ENCODE measurements at regions not wholly inside any gene's neighbourhood (a gene's known extent, or its start where the extent isn't known, plus 50 kb on each side); places are given as distances from the start of the nearest gene placed in this dataset.

DNA sequence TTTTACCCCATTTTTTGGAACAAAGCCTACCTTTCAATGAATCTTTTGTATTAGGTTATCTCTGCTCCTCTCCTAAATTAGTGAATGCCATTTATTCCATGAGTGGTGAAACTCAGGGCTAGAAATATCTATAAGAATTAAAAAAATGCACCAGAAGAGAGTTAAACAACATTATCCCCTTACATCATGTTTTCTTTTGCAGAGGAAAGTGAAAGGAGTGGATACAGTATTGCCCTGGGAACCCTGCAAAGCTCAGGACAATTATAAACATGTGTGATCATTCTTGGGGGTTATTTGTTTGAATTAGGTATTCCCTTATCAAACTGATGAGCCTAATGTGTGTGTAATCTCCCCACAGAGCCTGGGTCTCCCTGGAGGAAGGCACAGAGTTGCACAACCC, 559.2 kb downstream of the RNF144A start:
- Histone ChIP-seq H4K91ac (ENCODE audit: low read depth, low read length, poor library complexity) (no peak overlapping the region), H3K14ac (ENCODE audit: low read length) (no peak overlapping the region), H3K18ac (ENCODE audit: low read length) (no peak overlapping the region)

DNA sequence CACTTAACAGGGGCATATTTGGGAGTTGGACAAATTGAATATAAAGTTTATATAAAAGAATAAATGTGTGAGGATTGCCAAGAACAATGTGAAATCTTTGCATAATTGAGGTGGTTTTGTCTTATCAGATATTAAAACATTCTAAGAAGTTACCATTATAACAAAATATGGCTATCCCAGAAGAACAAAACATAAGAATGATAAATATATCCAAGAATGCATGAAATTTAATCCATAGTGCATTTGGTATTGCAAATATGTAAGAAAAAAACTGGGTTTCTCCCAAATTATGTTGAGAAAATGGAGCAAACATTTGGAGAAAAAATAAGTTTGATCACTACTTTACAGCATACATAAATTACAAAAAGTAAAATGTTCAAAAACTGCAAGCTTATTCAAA, 562.4 kb downstream of the RNF144A start:
- H3K4me2 ChIP-seq (ENCODE audit: insufficient read depth, low read length, poor library complexity, severe bottlenecking) = no peak overlapping the region
- peaks cover 0 to 4% of the 10 kb centered on the region in 2 donors for H3K9me3 ChIP-seq (replicated peaks in 1 of 2; ENCODE audit: control insufficient read depth in 2 of 2, insufficient read depth in 1 of 2, low read depth in 1 of 2, low read length in 2 of 2)
- no peak overlapping the region for H3K23ac ChIP-seq (ENCODE audit: low read depth, low read length, poor library complexity)
- no peak overlapping the region for H2BK120ac ChIP-seq (ENCODE audit: low read depth, low read length)
- no peak overlapping the region for H2BK15ac ChIP-seq (ENCODE audit: low read length)
- no peak overlapping the region for H3K9ac ChIP-seq (ENCODE audit: low read depth, low read length, poor library complexity)
- H2BK12ac ChIP-seq (ENCODE audit: low read length) = no peak overlapping the region
- H3K27me3 ChIP-seq (ENCODE audit: control insufficient read depth in 3 of 3, insufficient read depth in 3 of 3, low read depth in 1 of 3, low read length in 3 of 3) = peaks cover 0 to 4% (median 0%) of the 10 kb centered on the region in 3 experiments
- DNase-seq (ENCODE audit: low spot score) = no peak
- no peak overlapping the region for H4K91ac ChIP-seq (ENCODE audit: low read depth, low read length, poor library complexity)
- H3K4me3 ChIP-seq (ENCODE audit: low read length in 2 of 2) = no peak overlapping the region
- H3K14ac ChIP-seq (ENCODE audit: low read length) = no peak overlapping the region
- H3K4me1 ChIP-seq (ENCODE audit: control insufficient read depth in 2 of 2, insufficient read depth in 1 of 2, low read depth in 1 of 2, low read length in 2 of 2) = no peaks in the 10 kb centered on the region
- no peak overlapping the region for H3K18ac ChIP-seq (ENCODE audit: low read length)
- H4K8ac ChIP-seq (ENCODE audit: low read depth, low read length) = no peak overlapping the region
- H2AK5ac ChIP-seq (ENCODE audit: low read depth, low read length) = no peak overlapping the region
- no peaks in the 10 kb centered on the region for H3K36me3 ChIP-seq (replicated peaks in 1 of 2; ENCODE audit: control insufficient read depth in 2 of 2, insufficient read depth in 2 of 2, low read length in 2 of 2)
- no peak overlapping the region for H2AFZ ChIP-seq (ENCODE audit: low read length)
- no peaks in the 10 kb centered on the region for H3K79me1 ChIP-seq (ENCODE audit: low read depth, low read length)
- no peak overlapping the region for H3K4ac ChIP-seq (ENCODE audit: low read length)
- H2BK5ac ChIP-seq (ENCODE audit: low read length) = no peak overlapping the region
- no peak overlapping the region for H3K27ac ChIP-seq (replicated peaks; ENCODE audit: low read length)

More for the DNA sequence above, 559.2 kb downstream of the RNF144A start:
- Histone ChIP-seq H3K79me1 (ENCODE audit: low read depth, low read length) (no peaks in the 10 kb centered on the region), H4K8ac (ENCODE audit: low read depth, low read length) (no peak overlapping the region), H3K27ac (replicated peaks; ENCODE audit: low read length) (no peak overlapping the region), H3K4me2 (ENCODE audit: insufficient read depth, low read length, poor library complexity, severe bottlenecking) (no peak overlapping the region), H2BK15ac (ENCODE audit: low read length) (no peak overlapping the region), H3K4me1 (ENCODE audit: control insufficient read depth in 2 of 2, insufficient read depth in 1 of 2, low read depth in 1 of 2, low read length in 2 of 2) (no peaks in the 10 kb centered on the region), H3K9me3 (replicated peaks in 1 of 2; ENCODE audit: control insufficient read depth in 2 of 2, insufficient read depth in 1 of 2, low read depth in 1 of 2, low read length in 2 of 2) (peaks cover 0 to 2% of the 10 kb centered on the region in 2 donors), H3K4me3 (ENCODE audit: low read length in 2 of 2) (no peak overlapping the region), H3K27me3 (ENCODE audit: control insufficient read depth in 3 of 3, insufficient read depth in 3 of 3, low read depth in 1 of 3, low read length in 3 of 3) (peaks cover 0 to 4% (median 0%) of the 10 kb centered on the region in 3 experiments), H3K9ac (ENCODE audit: low read depth, low read length, poor library complexity) (no peak overlapping the region), H2BK5ac (ENCODE audit: low read length) (no peak overlapping the region), H3K4ac (ENCODE audit: low read length) (no peak overlapping the region), H3K36me3 (replicated peaks in 1 of 2; ENCODE audit: control insufficient read depth in 2 of 2, insufficient read depth in 2 of 2, low read length in 2 of 2) (no peaks in the 10 kb centered on the region), H2AK5ac (ENCODE audit: low read depth, low read length) (no peak overlapping the region), H3K23ac (ENCODE audit: low read depth, low read length, poor library complexity) (no peak overlapping the region), H2BK120ac (ENCODE audit: low read depth, low read length) (no peak overlapping the region), H2BK12ac (ENCODE audit: low read length) (no peak overlapping the region), H2AFZ (ENCODE audit: low read length) (no peak overlapping the region)
- DNase-seq (ENCODE audit: low spot score) = no peak

DNA sequence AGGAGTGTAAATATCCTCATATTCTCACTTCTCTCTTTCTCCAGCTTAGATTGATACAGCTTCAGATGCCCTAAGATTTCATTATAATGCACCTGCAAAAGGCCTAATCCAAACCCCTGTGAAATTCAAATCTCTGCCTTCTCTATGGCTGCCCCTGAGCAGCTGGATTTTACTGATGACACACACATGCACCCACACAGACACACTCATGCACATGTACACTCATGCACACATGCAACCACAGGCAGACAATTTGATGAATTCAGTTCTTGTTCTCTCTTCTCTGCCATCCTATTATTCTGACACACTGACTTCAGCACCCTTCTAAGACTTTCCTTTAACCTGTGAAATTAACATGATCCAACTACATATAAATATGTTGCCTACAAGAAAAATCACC, 563.2 kb downstream of the RNF144A start:
- Histone ChIP-seq H3K14ac (ENCODE audit: low read length) (no peak overlapping the region), H2AFZ (ENCODE audit: low read length) (no peak overlapping the region), H3K4me3 (ENCODE audit: low read length in 2 of 2) (no peak overlapping the region), H2BK15ac (ENCODE audit: low read length) (no peak overlapping the region), H3K18ac (ENCODE audit: low read length) (no peak overlapping the region), H3K9me3 (replicated peaks in 1 of 2; ENCODE audit: control insufficient read depth in 2 of 2, insufficient read depth in 1 of 2, low read depth in 1 of 2, low read length in 2 of 2) (peaks cover 0 to 2% of the 10 kb centered on the region in 2 donors), H3K23ac (ENCODE audit: low read depth, low read length, poor library complexity) (no peak overlapping the region), H4K91ac (ENCODE audit: low read depth, low read length, poor library complexity) (no peak overlapping the region), H3K36me3 (replicated peaks in 1 of 2; ENCODE audit: control insufficient read depth in 2 of 2, insufficient read depth in 2 of 2, low read length in 2 of 2) (no peaks in the 10 kb centered on the region), H3K4ac (ENCODE audit: low read length) (no peak overlapping the region), H3K27ac (replicated peaks; ENCODE audit: low read length) (no peak overlapping the region), H2BK120ac (ENCODE audit: low read depth, low read length) (no peak overlapping the region), H3K4me2 (ENCODE audit: insufficient read depth, low read length, poor library complexity, severe bottlenecking) (no peak overlapping the region), H2BK12ac (ENCODE audit: low read length) (no peak overlapping the region), H2AK5ac (ENCODE audit: low read depth, low read length) (no peak overlapping the region), H3K27me3 (ENCODE audit: control insufficient read depth in 3 of 3, insufficient read depth in 3 of 3, low read depth in 1 of 3, low read length in 3 of 3) (peaks cover 0 to 4% (median 0%) of the 10 kb centered on the region in 3 experiments), H3K9ac (ENCODE audit: low read depth, low read length, poor library complexity) (no peak overlapping the region), H3K4me1 (ENCODE audit: control insufficient read depth in 2 of 2, insufficient read depth in 1 of 2, low read depth in 1 of 2, low read length in 2 of 2) (no peaks in the 10 kb centered on the region), H3K79me1 (ENCODE audit: low read depth, low read length) (no peaks in the 10 kb centered on the region), H2BK5ac (ENCODE audit: low read length) (no peak overlapping the region), H4K8ac (ENCODE audit: low read depth, low read length) (no peak overlapping the region)
- no peak for DNase-seq (ENCODE audit: low spot score)

DNA sequence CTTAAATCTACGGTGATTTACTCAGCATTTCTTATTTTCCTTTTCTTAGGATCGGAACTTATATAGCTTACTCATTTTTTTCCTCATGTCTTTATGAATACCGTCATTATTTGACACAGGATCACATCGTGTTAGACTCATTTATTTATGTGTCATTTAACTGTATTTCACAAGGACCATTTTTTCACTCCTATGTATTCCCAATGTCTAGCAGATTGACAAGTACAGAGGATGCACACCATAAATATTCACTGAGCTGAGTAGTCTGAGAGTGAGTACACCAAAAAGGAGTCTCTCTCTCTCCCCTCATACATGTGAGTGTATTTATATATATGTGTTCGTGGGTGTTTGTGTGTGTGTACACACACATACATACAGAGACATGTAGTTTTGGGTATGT, 573.5 kb downstream of the RNF144A start:
- Histone ChIP-seq H2BK15ac (ENCODE audit: low read length) (no peak overlapping the region), H3K4me1 (ENCODE audit: control insufficient read depth in 2 of 2, insufficient read depth in 1 of 2, low read depth in 1 of 2, low read length in 2 of 2) (no peaks in the 10 kb centered on the region), H4K8ac (ENCODE audit: low read depth, low read length) (no peak overlapping the region), H3K4me3 (ENCODE audit: low read length in 2 of 2) (no peak overlapping the region), H3K18ac (ENCODE audit: low read length) (no peak overlapping the region), H3K4me2 (ENCODE audit: insufficient read depth, low read length, poor library complexity, severe bottlenecking) (no peak overlapping the region), H3K9me3 (replicated peaks in 1 of 2; ENCODE audit: control insufficient read depth in 2 of 2, insufficient read depth in 1 of 2, low read depth in 1 of 2, low read length in 2 of 2) (peaks cover 0 to 2% of the 10 kb centered on the region in 2 donors), H3K27me3 (ENCODE audit: control insufficient read depth in 3 of 3, insufficient read depth in 3 of 3, low read depth in 1 of 3, low read length in 3 of 3) (no peaks in the 10 kb centered on the region), H3K79me1 (ENCODE audit: low read depth, low read length) (no peaks in the 10 kb centered on the region), H4K91ac (ENCODE audit: low read depth, low read length, poor library complexity) (no peak overlapping the region), H2AK5ac (ENCODE audit: low read depth, low read length) (no peak overlapping the region), H3K36me3 (replicated peaks in 1 of 2; ENCODE audit: control insufficient read depth in 2 of 2, insufficient read depth in 2 of 2, low read length in 2 of 2) (no peaks in the 10 kb centered on the region), H2BK12ac (ENCODE audit: low read length) (no peak overlapping the region), H3K27ac (replicated peaks; ENCODE audit: low read length) (no peak overlapping the region), H2BK5ac (ENCODE audit: low read length) (no peak overlapping the region), H3K4ac (ENCODE audit: low read length) (no peak overlapping the region), H3K9ac (ENCODE audit: low read depth, low read length, poor library complexity) (no peak overlapping the region), H2AFZ (ENCODE audit: low read length) (no peak overlapping the region), H3K14ac (ENCODE audit: low read length) (no peak overlapping the region), H2BK120ac (ENCODE audit: low read depth, low read length) (no peak overlapping the region), H3K23ac (ENCODE audit: low read depth, low read length, poor library complexity) (no peak overlapping the region)
- DNase-seq (ENCODE audit: low spot score) = no peak
- no CpG with 5 or more reads among the region's 5 CpGs for WGBS, 2 donors (ENCODE audit: extremely low coverage in 2 of 2, insufficient read length in 2 of 2, insufficient replicate concordance in 1 of 2)

All from neuronal stem cell (in vitro differentiated cells).